Colonic mucosa (tissue), 4 donors: ENCODE measurements at regions not wholly inside any gene's neighbourhood (a gene's known extent, or its start where the extent isn't known, plus 50 kb on each side); places are given as distances from the start of the nearest gene placed in this dataset.
"Not testable (repeated sequence)": the region's sequence is repeated elsewhere in the genome, so short reads cannot be mapped to it uniquely, and the experiment has no call there.

ENCODE experiments used
- DNase-seq: peaks from one replicate; pipeline ENCODE4 v3.0.0-alpha.2; 2020
- H3K27ac ChIP-seq: fragments of 200-600 bp; one replicate; pipeline ENCODE4 v1.8.0; 2021
- H3K27me3 ChIP-seq: fragments of 200-600 bp; one replicate; pipeline ENCODE4 v1.8.0; 2021
- H3K36me3 ChIP-seq: fragments of 200-600 bp; one replicate; pipeline ENCODE4 v1.8.0; 2021
- H3K4me1 ChIP-seq: fragments of 200-600 bp; one replicate; pipeline ENCODE4 v1.8.0; 2021; ENCODE audit warnings: mild to moderate bottlenecking
- H3K4me3 ChIP-seq: fragments of 200-600 bp; one replicate; pipeline ENCODE4 v1.8.0; 2021
- H3K9ac ChIP-seq, 2 donors: one replicate each; pipeline ENCODE4 v1.7.0; 2013; ENCODE audit warnings: control low read depth in 2 of 2, low read depth in 2 of 2, low read length in 2 of 2
- H3K9me3 ChIP-seq: fragments of 200-600 bp; one replicate; pipeline ENCODE4 v1.8.0; 2021
- CTCF ChIP-seq: fragments of 200-600 bp; IDR thresholded peaks from one replicate; pipeline ENCODE4 v1.8.0; 2022; ENCODE audit warnings: antibody characterized with exemption, mild to moderate bottlenecking
- intact Hi-C: fragments of 100-400 bp; cut with DNase I; formaldehyde crosslinking; loops from one replicate; pipeline ENCODE4 v1.14.1; 2022
- donor health status: healthy.
- donor health status: DM: no; HTN: no; CAD: no.
- donor health status: DM: no; HTN: no; CAD: no.

GRCh38 chr3:75320369-75320768, 343.8 kb upstream of the FRG2C start:
- Histone ChIP-seq H3K36me3 (no peaks in the 10 kb centered on the region), H3K27me3 (no peaks in the 10 kb centered on the region), H3K4me1 (no peaks in the 10 kb centered on the region), H3K9me3 (no peaks in the 10 kb centered on the region), H3K9ac (no peak overlapping the region), H3K4me3 (no peak overlapping the region), H3K27ac (no peak overlapping the region)
- TF ChIP-seq CTCF, result no peak
- intact Hi-C loops, result no loop called here
- DNase-seq, result no peak

- no peak overlapping the region for H3K4me3 ChIP-seq
- H3K36me3 ChIP-seq, result no peaks in the 10 kb centered on the region
- H3K9me3 ChIP-seq, result no peaks in the 10 kb centered on the region
- no peak overlapping the region for H3K9ac ChIP-seq
- H3K4me1 ChIP-seq, result no peaks in the 10 kb centered on the region
- DNase-seq, result no peak
- H3K27me3 ChIP-seq, result no peaks in the 10 kb centered on the region
- intact Hi-C loops, result no loop called here
- no peak for TF ChIP-seq CTCF
- no peak overlapping the region for H3K27ac ChIP-seq
Measured at GRCh38 chr3:75321060-75321459, 343.1 kb upstream of the FRG2C start.

- H3K4me1 ChIP-seq, H3K27me3 ChIP-seq, DNase-seq, H3K4me3 ChIP-seq, H3K9ac ChIP-seq, H3K9me3 ChIP-seq, H3K36me3 ChIP-seq, H3K27ac ChIP-seq, intact Hi-C loops: not testable (repeated sequence)
Measured at GRCh38 chr3:75323936-75324335, 340.2 kb upstream of the FRG2C start.

- Histone ChIP-seq H3K4me1 (no peaks in the 10 kb centered on the region), H3K27ac (no peak overlapping the region), H3K27me3 (no peaks in the 10 kb centered on the region), H3K4me3 (no peak overlapping the region), H3K9me3 (no peaks in the 10 kb centered on the region), H3K36me3 (no peaks in the 10 kb centered on the region), H3K9ac (no peak overlapping the region)
- TF ChIP-seq CTCF, result no peak
- no peak for DNase-seq
- intact Hi-C loops, result no loop called here
Measured at GRCh38 chr3:75325716-75326115, 338.4 kb upstream of the FRG2C start.

- H3K4me3 ChIP-seq, result no peak overlapping the region
- intact Hi-C loops, result no loop called here
Measured at GRCh38 chr3:75327453-75327852, 336.7 kb upstream of the FRG2C start.

More at GRCh38 chr3:75327453-75327852, 336.7 kb upstream of the FRG2C start:
- Histone ChIP-seq H3K36me3 (no peaks in the 10 kb centered on the region), H3K9me3 (no peaks in the 10 kb centered on the region), H3K4me1 (no peaks in the 10 kb centered on the region), H3K27ac (no peak overlapping the region), H3K9ac (no peak overlapping the region), H3K27me3 (no peaks in the 10 kb centered on the region)
- no peak for TF ChIP-seq CTCF
- no peak for DNase-seq
